H1 (cell line): ENCODE measurements at regions not wholly inside any gene's neighbourhood (a gene's known extent, or its start where the extent isn't known, plus 50 kb on each side); places are given as distances from the start of the nearest gene placed in this dataset.

ENCODE experiments used
- CBX5 ChIP-seq: fragments of 300-800, 300-1000 bp; sonication (generic); IDR thresholded peaks from 2 replicates; pipeline ENCODE4 v1.7.1; 2016; ENCODE audit warnings: antibody characterized with exemption, low read length, low read depth
- CREB1 ChIP-seq: IDR thresholded peaks from 2 replicates; pipeline ENCODE4 v1.6.1; 2012; ENCODE audit warnings: inconsistent platforms
- EGR1 ChIP-seq: IDR thresholded peaks from 2 replicates; pipeline ENCODE4 v1.6.1; 2011; ENCODE audit warnings: low read depth, low read length, borderline replicate concordance
- HDAC6 ChIP-seq: IDR thresholded peaks from one replicate; pipeline ENCODE4 v1.7.1; 2012; ENCODE audit warnings: low read depth, mild to moderate bottlenecking, inconsistent platforms, low read length, moderate library complexity
- JUND ChIP-seq: IDR thresholded peaks from 2 replicates; pipeline ENCODE4 v1.6.1; 2011; ENCODE audit warnings: mild to moderate bottlenecking, improper control_type of control experiment, low read length
- NANOG ChIP-seq: IDR thresholded peaks from 2 replicates; pipeline ENCODE4 v1.6.1; 2011; ENCODE audit warnings: low read length, low read depth, mild to moderate bottlenecking, inconsistent platforms; ENCODE audit not compliant: insufficient read depth, poor library complexity, severe bottlenecking
- POLR2A ChIP-seq, 2 experiments: IDR thresholded peaks; 1 replicate in 1 of 2; 2 replicates in 1 of 2; pipeline ENCODE4 v1.6.1; 2011; ENCODE audit warnings: low read depth in 2 of 2, low read length in 2 of 2, mild to moderate bottlenecking in 2 of 2; ENCODE audit errors: control extremely low read depth in 1 of 2
- POLR2AphosphoS5 ChIP-seq: IDR thresholded peaks from 2 replicates; pipeline ENCODE4 v1.6.1; 2011; ENCODE audit warnings: low read depth, low read length
- SUZ12 ChIP-seq: fragments of 200-600 bp; sonication (generic); IDR thresholded peaks from 2 replicates; pipeline ENCODE4 v1.6.1; 2012; ENCODE audit warnings: mild to moderate bottlenecking, inconsistent platforms, low read length, moderate library complexity, mixed read lengths
- TCF12 ChIP-seq: IDR thresholded peaks from 2 replicates; pipeline ENCODE4 v1.6.1; 2011; ENCODE audit warnings: low read depth, mild to moderate bottlenecking, low read length
- YY1 ChIP-seq: IDR thresholded peaks from 2 replicates; pipeline ENCODE4 v1.6.1; 2011; ENCODE audit warnings: low read depth, mild to moderate bottlenecking, low read length
- TF ChIP-seq, protein P1 (sequence below), 3 experiments: IDR thresholded peaks; 1 replicate in 2 of 3; 2 replicates in 1 of 3; pipeline versions ENCODE4 v1.5.1 to v1.6.1; 2011; ENCODE audit warnings: low read length in 3 of 3, mild to moderate bottlenecking in 3 of 3, inconsistent platforms in 2 of 3, low read depth in 1 of 3, moderate library complexity in 1 of 3; ENCODE audit not compliant: insufficient read depth in 1 of 3; ENCODE audit errors: control extremely low read depth in 1 of 3
- TF ChIP-seq, protein P2 (sequence below): IDR thresholded peaks from 2 replicates; pipeline ENCODE4 v1.6.1; 2012; ENCODE audit warnings: low read length, inconsistent platforms
- TF ChIP-seq, protein P3 (sequence below): IDR thresholded peaks from 2 replicates; pipeline ENCODE4 v1.6.1; 2012; ENCODE audit warnings: inconsistent platforms

DNA sequence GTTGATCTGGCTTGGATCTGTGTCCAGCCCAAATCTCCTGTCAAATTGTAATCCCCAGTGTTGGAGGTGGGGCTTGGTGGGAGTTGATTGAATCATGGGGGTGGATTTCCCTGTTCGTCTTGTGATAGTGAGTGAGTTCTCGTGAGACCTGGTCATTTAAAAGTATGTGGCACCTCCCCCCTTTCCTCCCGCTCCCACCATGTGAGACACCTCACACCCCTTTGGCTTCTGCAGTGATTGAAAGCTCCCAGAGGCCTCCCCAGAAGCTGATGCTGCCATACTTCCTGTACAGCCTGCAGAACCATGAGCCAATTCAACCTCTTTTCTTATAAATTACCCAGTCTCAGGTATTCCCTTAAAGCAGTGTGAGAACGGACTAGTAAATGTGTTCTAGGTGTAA lies 117.3 kb upstream of the PTCH1 start:
- TF ChIP-seq, protein P1, sequence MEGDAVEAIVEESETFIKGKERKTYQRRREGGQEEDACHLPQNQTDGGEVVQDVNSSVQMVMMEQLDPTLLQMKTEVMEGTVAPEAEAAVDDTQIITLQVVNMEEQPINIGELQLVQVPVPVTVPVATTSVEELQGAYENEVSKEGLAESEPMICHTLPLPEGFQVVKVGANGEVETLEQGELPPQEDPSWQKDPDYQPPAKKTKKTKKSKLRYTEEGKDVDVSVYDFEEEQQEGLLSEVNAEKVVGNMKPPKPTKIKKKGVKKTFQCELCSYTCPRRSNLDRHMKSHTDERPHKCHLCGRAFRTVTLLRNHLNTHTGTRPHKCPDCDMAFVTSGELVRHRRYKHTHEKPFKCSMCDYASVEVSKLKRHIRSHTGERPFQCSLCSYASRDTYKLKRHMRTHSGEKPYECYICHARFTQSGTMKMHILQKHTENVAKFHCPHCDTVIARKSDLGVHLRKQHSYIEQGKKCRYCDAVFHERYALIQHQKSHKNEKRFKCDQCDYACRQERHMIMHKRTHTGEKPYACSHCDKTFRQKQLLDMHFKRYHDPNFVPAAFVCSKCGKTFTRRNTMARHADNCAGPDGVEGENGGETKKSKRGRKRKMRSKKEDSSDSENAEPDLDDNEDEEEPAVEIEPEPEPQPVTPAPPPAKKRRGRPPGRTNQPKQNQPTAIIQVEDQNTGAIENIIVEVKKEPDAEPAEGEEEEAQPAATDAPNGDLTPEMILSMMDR (IDR thresholded peaks at IDR 0.05; ENCODE audit: control extremely low read depth in 1 of 3, insufficient read depth in 1 of 3, low read depth in 1 of 3, low read length in 3 of 3) = no peak
- TF ChIP-seq NANOG (no peak), HDAC6 (no peak), CBX5 (no peak), POLR2AphosphoS5 (no peak), EGR1 (no peak), SUZ12 (no peak), JUND (no peak), CREB1 (no peak), POLR2A (IDR thresholded peaks at IDR 0.05; ENCODE audit: control extremely low read depth in 1 of 2, low read depth in 2 of 2, low read length in 2 of 2) (no peak), YY1 (no peak), TCF12 (no peak)
- TF ChIP-seq, protein P2, sequence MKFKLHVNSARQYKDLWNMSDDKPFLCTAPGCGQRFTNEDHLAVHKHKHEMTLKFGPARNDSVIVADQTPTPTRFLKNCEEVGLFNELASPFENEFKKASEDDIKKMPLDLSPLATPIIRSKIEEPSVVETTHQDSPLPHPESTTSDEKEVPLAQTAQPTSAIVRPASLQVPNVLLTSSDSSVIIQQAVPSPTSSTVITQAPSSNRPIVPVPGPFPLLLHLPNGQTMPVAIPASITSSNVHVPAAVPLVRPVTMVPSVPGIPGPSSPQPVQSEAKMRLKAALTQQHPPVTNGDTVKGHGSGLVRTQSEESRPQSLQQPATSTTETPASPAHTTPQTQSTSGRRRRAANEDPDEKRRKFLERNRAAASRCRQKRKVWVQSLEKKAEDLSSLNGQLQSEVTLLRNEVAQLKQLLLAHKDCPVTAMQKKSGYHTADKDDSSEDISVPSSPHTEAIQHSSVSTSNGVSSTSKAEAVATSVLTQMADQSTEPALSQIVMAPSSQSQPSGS = no peak
- TF ChIP-seq, protein P3, sequence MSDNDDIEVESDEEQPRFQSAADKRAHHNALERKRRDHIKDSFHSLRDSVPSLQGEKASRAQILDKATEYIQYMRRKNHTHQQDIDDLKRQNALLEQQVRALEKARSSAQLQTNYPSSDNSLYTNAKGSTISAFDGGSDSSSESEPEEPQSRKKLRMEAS = no peak
